ENCODE measurements at regions not wholly inside any gene's neighbourhood (a gene's known extent, or its start where the extent isn't known, plus 50 kb on each side); places are given as distances from the start of the nearest gene placed in this dataset.

DNA sequence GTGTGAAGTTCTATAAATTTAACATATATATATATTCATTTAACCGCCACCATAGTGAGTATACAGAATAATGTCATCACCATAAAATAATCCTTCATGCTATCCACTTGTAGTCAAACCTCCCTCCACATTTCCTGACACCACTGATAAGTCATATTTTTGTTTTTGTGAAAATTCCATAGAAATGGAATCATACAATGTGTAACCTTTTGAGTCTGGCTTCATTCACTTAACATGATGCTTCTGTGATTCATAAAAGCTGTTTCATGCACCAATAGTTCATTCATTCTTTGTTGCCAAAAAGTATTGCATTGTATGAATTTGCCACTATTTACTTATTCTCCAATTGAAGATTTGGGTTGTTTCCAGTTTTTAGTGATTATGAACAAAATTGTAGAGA, 497.5 kb upstream of the PCDH20 start:
- no peak for TF ChIP-seq EZH2phosphoT487 (IDR thresholded peaks at IDR 0.05; ENCODE audit: low read depth)
- TF ChIP-seq, protein P1, sequence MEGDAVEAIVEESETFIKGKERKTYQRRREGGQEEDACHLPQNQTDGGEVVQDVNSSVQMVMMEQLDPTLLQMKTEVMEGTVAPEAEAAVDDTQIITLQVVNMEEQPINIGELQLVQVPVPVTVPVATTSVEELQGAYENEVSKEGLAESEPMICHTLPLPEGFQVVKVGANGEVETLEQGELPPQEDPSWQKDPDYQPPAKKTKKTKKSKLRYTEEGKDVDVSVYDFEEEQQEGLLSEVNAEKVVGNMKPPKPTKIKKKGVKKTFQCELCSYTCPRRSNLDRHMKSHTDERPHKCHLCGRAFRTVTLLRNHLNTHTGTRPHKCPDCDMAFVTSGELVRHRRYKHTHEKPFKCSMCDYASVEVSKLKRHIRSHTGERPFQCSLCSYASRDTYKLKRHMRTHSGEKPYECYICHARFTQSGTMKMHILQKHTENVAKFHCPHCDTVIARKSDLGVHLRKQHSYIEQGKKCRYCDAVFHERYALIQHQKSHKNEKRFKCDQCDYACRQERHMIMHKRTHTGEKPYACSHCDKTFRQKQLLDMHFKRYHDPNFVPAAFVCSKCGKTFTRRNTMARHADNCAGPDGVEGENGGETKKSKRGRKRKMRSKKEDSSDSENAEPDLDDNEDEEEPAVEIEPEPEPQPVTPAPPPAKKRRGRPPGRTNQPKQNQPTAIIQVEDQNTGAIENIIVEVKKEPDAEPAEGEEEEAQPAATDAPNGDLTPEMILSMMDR (IDR thresholded peaks at IDR 0.05; ENCODE audit: low read depth, low read length), result no peak
